ENCODE measurements at regions not wholly inside any gene's neighbourhood (a gene's known extent, or its start where the extent isn't known, plus 50 kb on each side); places are given as distances from the start of the nearest gene placed in this dataset.

- TF ChIP-seq POLR2AphosphoS5 (IDR thresholded peaks at IDR 0.05), result no peak
- no peak for TF ChIP-seq CTCF (IDR thresholded peaks at IDR 0.05)
These were observed 179.4 kb downstream of the COPRS start for GRCh38 chr17:31679667-31680066.
